Testis (tissue), 2 donors: ENCODE measurements at regions not wholly inside any gene's neighbourhood (a gene's known extent, or its start where the extent isn't known, plus 50 kb on each side); places are given as distances from the start of the nearest gene placed in this dataset.

Experiments used
- CTCF ChIP-seq, 3 experiments: fragments of 450-650 bp in 2 of 3; fragments of 200-600 bp in 1 of 3; sonication (generic) in 1 of 3; IDR thresholded peaks; one replicate each; pipeline ENCODE4 v1.5.1; 2016 to 2019; ENCODE audit warnings: antibody characterized with exemption in 3 of 3, mild to moderate bottlenecking in 2 of 3, moderate library complexity in 1 of 3
- POLR2A ChIP-seq: fragments of 450-650 bp; IDR thresholded peaks from one replicate; pipeline ENCODE4 v1.6.1; 2017; ENCODE audit warnings: antibody characterized with exemption, mild to moderate bottlenecking, moderate library complexity

GRCh38 chr17:70848785-70849184 lies 679.5 kb downstream of the KCNJ2 start:
- TF ChIP-seq CTCF (IDR thresholded peaks at IDR 0.05) (no peak), POLR2A (no peak)
